Prostate gland (tissue), 2 donors: ENCODE measurements at regions not wholly inside any gene's neighbourhood (a gene's known extent, or its start where the extent isn't known, plus 50 kb on each side); places are given as distances from the start of the nearest gene placed in this dataset.

ENCODE experiments used
- DNase-seq: peaks from one replicate; pipeline ENCODE4 v3.0.0-alpha.2; 2019; ENCODE audit warnings: low spot score
- H3K27ac ChIP-seq, 2 donors: fragments of 200-600 bp; sonication (generic); 2 replicates each; pipeline ENCODE4 v1.5.1; 2017 to 2019
- H3K27me3 ChIP-seq: fragments of 200-600 bp; sonication (generic); replicated peaks from 2 replicates; pipeline ENCODE4 v1.5.1; 2019; ENCODE audit not compliant: insufficient read depth
- H3K36me3 ChIP-seq, 2 donors: fragments of 200-600 bp; sonication (generic); 1 replicate in 1 of 2; 2 replicates in 1 of 2; pipeline versions ENCODE4 v1.5.1 to v1.8.1; 2017 to 2019
- H3K4me1 ChIP-seq: fragments of 200-600 bp; sonication (generic); replicated peaks from 2 replicates; pipeline ENCODE4 v1.5.1; 2019
- H3K4me3 ChIP-seq, 2 donors: fragments of 200-600 bp; sonication (generic); 2 replicates each; pipeline ENCODE4 v1.5.1; 2017 to 2019
- H3K9me3 ChIP-seq: fragments of 200-600 bp; sonication (generic); 2 replicates; pipeline ENCODE4 v1.5.1; 2017
- POLR2A ChIP-seq: fragments of 450-650 bp; IDR thresholded peaks from one replicate; pipeline ENCODE4 v1.6.1; 2016; ENCODE audit warnings: antibody characterized with exemption, mild to moderate bottlenecking
- POLR2AphosphoS5 ChIP-seq: sonication (generic); formaldehyde crosslinking; IDR thresholded peaks from one replicate; pipeline ENCODE4 v1.6.1; 2017; ENCODE audit warnings: antibody characterized with exemption
- WGBS: methylation state at CpG from one replicate; pipeline ENCODE4 v1.1.5; 2018; 5-methylcytosine and 5-hydroxymethylcytosine counted together
- intact Hi-C: fragments of 100-400 bp; cut with DNase I; formaldehyde crosslinking; loops from one replicate; pipeline ENCODE4 v1.14.2; 2022
- TF ChIP-seq, protein P1 (sequence below), 4 experiments: fragments of 200-600 bp in 2 of 4; fragments of 450-650 bp in 2 of 4; sonication (generic) in 2 of 4; IDR thresholded peaks; 1 replicate in 3 of 4; 2 replicates in 1 of 4; pipeline ENCODE4 v1.5.1; 2016 to 2019; ENCODE audit warnings: antibody characterized with exemption in 4 of 4, mild to moderate bottlenecking in 2 of 4, moderate library complexity in 2 of 4

DNA sequence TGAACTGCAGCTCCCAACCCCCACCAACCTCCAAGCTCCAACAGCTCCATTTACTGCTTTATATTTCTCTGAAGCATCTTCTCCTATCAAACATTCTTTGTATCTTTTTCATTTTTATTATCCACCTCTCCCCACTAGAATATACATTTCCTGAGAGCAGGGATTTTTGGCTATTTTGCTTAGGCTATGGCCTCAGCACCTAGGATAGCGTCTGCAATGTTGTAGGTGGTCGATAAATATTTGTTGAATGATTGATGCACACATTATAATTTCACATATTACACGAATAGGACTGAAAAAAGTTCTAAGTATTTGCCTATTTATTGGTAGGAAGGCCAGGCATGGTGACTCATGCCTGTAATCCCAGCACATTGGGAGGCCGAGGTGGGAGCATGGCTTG, 658.7 kb upstream of the DIPK2B start:
- 85% methylated on average over 4 of the region's 4 CpGs for WGBS
- Histone ChIP-seq H3K4me3 (no peak overlapping the region), H3K9me3 (no peaks in the 10 kb centered on the region), H3K27ac (no peak overlapping the region), H3K27me3 (no peaks in the 10 kb centered on the region), H3K36me3 (no peaks in the 10 kb centered on the region), H3K4me1 (no peaks in the 10 kb centered on the region)
- intact Hi-C loops: no loop called here
- no peak for DNase-seq
- TF ChIP-seq POLR2A (no peak), POLR2AphosphoS5 (no peak)
- TF ChIP-seq, protein P1, sequence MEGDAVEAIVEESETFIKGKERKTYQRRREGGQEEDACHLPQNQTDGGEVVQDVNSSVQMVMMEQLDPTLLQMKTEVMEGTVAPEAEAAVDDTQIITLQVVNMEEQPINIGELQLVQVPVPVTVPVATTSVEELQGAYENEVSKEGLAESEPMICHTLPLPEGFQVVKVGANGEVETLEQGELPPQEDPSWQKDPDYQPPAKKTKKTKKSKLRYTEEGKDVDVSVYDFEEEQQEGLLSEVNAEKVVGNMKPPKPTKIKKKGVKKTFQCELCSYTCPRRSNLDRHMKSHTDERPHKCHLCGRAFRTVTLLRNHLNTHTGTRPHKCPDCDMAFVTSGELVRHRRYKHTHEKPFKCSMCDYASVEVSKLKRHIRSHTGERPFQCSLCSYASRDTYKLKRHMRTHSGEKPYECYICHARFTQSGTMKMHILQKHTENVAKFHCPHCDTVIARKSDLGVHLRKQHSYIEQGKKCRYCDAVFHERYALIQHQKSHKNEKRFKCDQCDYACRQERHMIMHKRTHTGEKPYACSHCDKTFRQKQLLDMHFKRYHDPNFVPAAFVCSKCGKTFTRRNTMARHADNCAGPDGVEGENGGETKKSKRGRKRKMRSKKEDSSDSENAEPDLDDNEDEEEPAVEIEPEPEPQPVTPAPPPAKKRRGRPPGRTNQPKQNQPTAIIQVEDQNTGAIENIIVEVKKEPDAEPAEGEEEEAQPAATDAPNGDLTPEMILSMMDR (IDR thresholded peaks at IDR 0.05): no peak

DNA sequence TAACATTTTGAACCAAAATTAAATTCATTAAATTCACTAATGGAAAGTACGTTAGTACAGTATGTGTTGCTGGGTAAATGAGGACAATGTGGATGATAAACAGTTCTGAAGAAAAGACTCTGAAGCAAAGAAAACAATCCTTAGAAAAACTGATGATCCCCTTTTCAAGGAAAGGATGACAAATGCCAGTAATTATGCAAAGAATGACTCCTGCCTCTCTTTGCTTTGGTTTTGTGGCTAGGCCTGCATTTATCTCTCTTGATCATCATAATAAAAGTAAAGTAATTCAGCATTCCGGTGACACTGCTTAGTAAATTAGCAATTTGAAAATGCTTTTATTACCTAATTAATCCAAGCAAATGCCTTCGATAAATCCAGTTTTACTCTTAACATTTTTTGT, 652.2 kb upstream of the DIPK2B start:
- no peak overlapping the region for H3K4me3 ChIP-seq

DNA sequence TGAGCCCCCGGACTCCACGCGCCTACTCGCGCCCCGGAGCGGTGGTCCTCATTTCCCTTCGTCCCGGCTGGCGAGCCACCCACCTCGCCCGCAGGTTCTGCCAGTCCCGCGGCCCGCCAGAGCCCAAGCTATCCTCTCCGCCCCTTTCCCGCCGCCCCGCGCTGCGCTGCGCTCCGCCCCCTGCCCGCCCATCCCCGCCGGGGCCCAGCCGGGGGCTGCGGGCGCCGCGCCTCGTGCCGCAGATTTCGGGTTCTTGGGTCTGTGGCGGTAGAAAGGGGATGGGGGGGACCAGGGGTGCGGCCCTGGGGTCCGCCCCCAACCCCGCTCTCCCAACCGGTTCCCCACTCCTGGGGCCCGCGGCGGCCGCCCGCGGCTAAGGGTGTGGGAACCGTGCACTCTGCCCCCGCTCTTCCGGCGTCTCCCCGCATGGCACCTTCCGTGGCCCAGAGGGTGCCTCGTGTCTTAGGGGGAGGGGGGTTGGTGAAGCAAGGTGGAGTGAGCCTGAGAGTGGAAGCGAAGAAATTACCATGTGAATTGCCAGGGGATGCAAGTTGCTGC, 650.8 kb upstream of the DIPK2B start:
- peak overlapping the region; percentile 42 to 44 for H3K4me3 ChIP-seq
- H3K27me3 ChIP-seq: no peaks in the 10 kb centered on the region
- 2% methylated on average over 16 of the region's 53 CpGs for WGBS
- DNase-seq: peak; percentile 13
- intact Hi-C loops: no loop called here
- no peaks in the 10 kb centered on the region for H3K9me3 ChIP-seq
- H3K27ac ChIP-seq: no peak overlapping the region
- TF ChIP-seq, protein P1 (IDR thresholded peaks at IDR 0.05): peak in 1 of 4 experiments; percentile 18
- TF ChIP-seq POLR2A: peak; percentile 52
- no peak for TF ChIP-seq POLR2AphosphoS5
- H3K36me3 ChIP-seq: no peaks in the 10 kb centered on the region
- no peaks in the 10 kb centered on the region for H3K4me1 ChIP-seq

More for the DNA sequence above, 652.2 kb upstream of the DIPK2B start:
- 65% methylated on average over 3 of the region's 3 CpGs for WGBS
- intact Hi-C loops: no loop called here
- H3K27ac ChIP-seq: no peak overlapping the region
- no peaks in the 10 kb centered on the region for H3K27me3 ChIP-seq
- no peaks in the 10 kb centered on the region for H3K36me3 ChIP-seq
- no peaks in the 10 kb centered on the region for H3K4me1 ChIP-seq
- TF ChIP-seq POLR2AphosphoS5 (no peak), POLR2A (no peak)
- TF ChIP-seq, protein P1 (IDR thresholded peaks at IDR 0.05): no peak
- DNase-seq: no peak
- H3K9me3 ChIP-seq: no peaks in the 10 kb centered on the region

DNA sequence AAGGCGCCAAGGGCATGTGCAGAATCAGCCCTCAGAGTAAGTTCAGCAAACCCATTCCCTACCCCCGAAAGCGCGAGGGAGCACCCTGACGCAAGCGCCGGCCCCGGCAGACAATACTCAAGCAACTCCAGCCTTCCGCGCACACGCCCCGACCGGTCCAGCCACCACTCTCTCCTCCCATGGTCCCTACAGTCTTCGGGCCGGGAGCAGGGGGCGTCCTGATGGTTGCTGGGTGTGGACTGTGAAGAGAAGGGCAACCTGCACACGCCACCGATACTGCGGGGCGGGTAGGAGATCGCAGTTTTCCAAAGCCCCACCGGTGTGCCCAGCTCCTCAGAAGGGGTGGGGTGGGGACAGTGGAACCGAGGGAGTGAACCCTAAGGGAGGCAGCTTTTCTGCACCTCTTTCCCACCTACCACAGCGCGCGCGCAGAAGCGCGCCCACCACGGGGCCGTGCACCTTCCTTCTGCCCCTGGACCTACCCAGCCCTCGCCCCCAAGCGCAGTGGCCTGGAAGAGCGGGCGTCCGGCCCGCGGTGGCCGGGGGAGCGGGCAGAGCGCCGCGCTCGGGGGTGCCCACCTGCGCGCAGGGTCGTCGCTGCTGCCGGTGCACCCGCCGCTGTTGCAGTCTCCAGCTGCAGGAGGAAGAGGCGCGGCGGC, 650.2 kb upstream of the DIPK2B start:
- H3K27ac ChIP-seq: peak overlapping the region in 1 of 2 donors; percentile 33

More for the DNA sequence above, 650.2 kb upstream of the DIPK2B start:
- 0% methylated on average over 15 of the region's 54 CpGs for WGBS
- intact Hi-C loops: no loop called here
- no peaks in the 10 kb centered on the region for H3K27me3 ChIP-seq
- no peaks in the 10 kb centered on the region for H3K9me3 ChIP-seq
- H3K36me3 ChIP-seq: no peaks in the 10 kb centered on the region
- TF ChIP-seq POLR2AphosphoS5 (no peak), POLR2A (no peak)
- TF ChIP-seq, protein P1 (IDR thresholded peaks at IDR 0.05): no peak
- peak; percentile 19 for DNase-seq
- H3K4me3 ChIP-seq: peak overlapping the region; percentile 42 to 44
- H3K4me1 ChIP-seq: no peaks in the 10 kb centered on the region
